T-cell (primary cell): ENCODE measurements at regions not wholly inside any gene's neighbourhood (a gene's known extent, or its start where the extent isn't known, plus 50 kb on each side); places are given as distances from the start of the nearest gene placed in this dataset.

Experiments used
- ATAC-seq, 4 experiments: fragments of 200-7000 bp in 3 of 4; fragments of 150-1000 bp in 1 of 4; cut with Tn5 transposase; replicated peaks in 1 of 4; 1 replicate in 3 of 4; 2 replicates in 1 of 4; pipeline ENCODE4 v1.10.0; 2021; ENCODE audit warnings: moderate library complexity in 3 of 4, mild to moderate bottlenecking in 2 of 4, moderate number of reproducible peaks in 1 of 4
- CTCF ChIA-PET, 2 donors: fragments of 300-600 bp; sonication (Branson Sonifier 250); formaldehyde crosslinking; loops; one replicate each; lab custom pipeline; 2022; ENCODE audit warnings: antibody characterized with exemption in 2 of 2; lab: Charles Lee
- POLR2A ChIA-PET, 2 donors: fragments of 300-600 bp; sonication (Branson Sonifier 250); formaldehyde crosslinking; loops; one replicate each; lab custom pipeline; 2022; ENCODE audit warnings: antibody characterized with exemption in 2 of 2; lab: Charles Lee
- DNase-seq, 35 experiments: peaks; one replicate each; pipeline versions ENCODE4 v3.0.0 to v3.0.0-alpha.2; 2013 to 2023
- H3K27ac ChIP-seq: one replicate; pipeline ENCODE4 v1.5.1; 2013; ENCODE audit warnings: low read length
- H3K27me3 ChIP-seq, 2 experiments: replicated peaks in 1 of 2; 1 replicate in 1 of 2; 2 replicates in 1 of 2; pipeline versions ENCODE4 v1.6.1 to v1.7.0; 2013; ENCODE audit warnings: low read length in 1 of 2, mixed read lengths in 1 of 2; ENCODE audit not compliant: control insufficient read depth in 2 of 2, insufficient read depth in 2 of 2; ENCODE audit errors: extremely low read depth in 1 of 2
- H3K36me3 ChIP-seq, 2 donors: 1 replicate in 1 of 2; 2 replicates in 1 of 2; pipeline versions ENCODE4 v1.6.1 to v1.7.0; 2013; ENCODE audit warnings: low read length in 1 of 2; ENCODE audit not compliant: control insufficient read depth in 2 of 2, insufficient read depth in 1 of 2; ENCODE audit errors: extremely low read depth in 1 of 2
- H3K4me1 ChIP-seq, 2 experiments: 1 replicate in 1 of 2; 2 replicates in 1 of 2; pipeline versions ENCODE4 v1.6.1 to v1.7.0; 2013; ENCODE audit warnings: low read length in 2 of 2, mixed read lengths in 1 of 2; ENCODE audit not compliant: insufficient read depth in 2 of 2, control insufficient read depth in 1 of 2; ENCODE audit errors: extremely low read depth in 1 of 2
- H3K4me3 ChIP-seq, 2 donors: 1 replicate in 1 of 2; 2 replicates in 1 of 2; pipeline versions ENCODE4 v1.5.1 to v1.7.0; 2013; ENCODE audit warnings: mild to moderate bottlenecking in 2 of 2, low read length in 1 of 2, moderate library complexity in 1 of 2; ENCODE audit not compliant: control insufficient read depth in 1 of 2; ENCODE audit errors: extremely low read depth in 1 of 2
- H3K9me3 ChIP-seq: 2 replicates; pipeline ENCODE4 v1.7.0; 2013
- H3K27ac Mint-ChIP-seq, 2 donors: one replicate each; pipeline ENCODE4 v1.8.0; 2020 to 2021; ENCODE audit warnings: mild to moderate bottlenecking in 2 of 2, mixed read lengths in 2 of 2
- H3K27me3 Mint-ChIP-seq, 2 donors: one replicate each; pipeline ENCODE4 v1.8.0; 2021 to 2022; ENCODE audit warnings: mixed read lengths in 2 of 2
- H3K36me3 Mint-ChIP-seq: one replicate; pipeline ENCODE4 v1.8.0; 2021; ENCODE audit warnings: mixed read lengths
- H3K4me1 Mint-ChIP-seq, 3 donors: one replicate each; pipeline ENCODE4 v1.8.0; 2020 to 2022; ENCODE audit warnings: mixed read lengths in 3 of 3, mild to moderate bottlenecking in 1 of 3
- H3K4me3 Mint-ChIP-seq, 3 donors: one replicate each; pipeline ENCODE4 v1.8.0; 2020 to 2022; ENCODE audit warnings: mild to moderate bottlenecking in 3 of 3, mixed read lengths in 3 of 3, moderate library complexity in 3 of 3
- H3K9me3 Mint-ChIP-seq, 3 donors: one replicate each; pipeline ENCODE4 v1.8.0; 2020 to 2022; ENCODE audit warnings: mixed read lengths in 3 of 3
- WGBS: methylation state at CpG from one replicate; pipeline ENCODE4 v1.1.5; 2013; ENCODE audit warnings: missing lambda C conversion rate; ENCODE audit not compliant: insufficient coverage; 5-methylcytosine and 5-hydroxymethylcytosine counted together

- whole genome bisulfite sequencing: no CpG with 5 or more reads among the region's 1 CpG
- no peaks in the 10 kb centered on the region for H3K36me3 Mint-ChIP-seq
- no peak overlapping the region for H3K4me3 Mint-ChIP-seq
- no peak for ATAC-seq
- no peak overlapping the region for H3K27ac Mint-ChIP-seq
- Histone ChIP-seq H3K4me1 (no peaks in the 10 kb centered on the region), H3K27ac (no peak overlapping the region), H3K36me3 (no peaks in the 10 kb centered on the region), H3K9me3 (no peaks in the 10 kb centered on the region), H3K27me3 (no peaks in the 10 kb centered on the region), H3K4me3 (no peak overlapping the region)
- H3K27me3 Mint-ChIP-seq: no peaks in the 10 kb centered on the region
- no peak for DNase-seq
- peaks cover 0 to 12% (median 0%) of the 10 kb centered on the region in 3 donors for H3K9me3 Mint-ChIP-seq
- ChIA-PET POLR2A (no interaction called here), CTCF (no interaction called here)
- H3K4me1 Mint-ChIP-seq: no peaks in the 10 kb centered on the region
Measured at GRCh38 chr18:44054514-44054913, 626.2 kb upstream of the SETBP1 start.

- no peaks in the 10 kb centered on the region for H3K27me3 Mint-ChIP-seq
- Histone ChIP-seq H3K4me3 (no peak overlapping the region), H3K9me3 (no peaks in the 10 kb centered on the region), H3K4me1 (no peaks in the 10 kb centered on the region), H3K27me3 (no peaks in the 10 kb centered on the region), H3K27ac (no peak overlapping the region), H3K36me3 (no peaks in the 10 kb centered on the region)
- peaks cover 0 to 10% (median 0%) of the 10 kb centered on the region in 3 donors for H3K9me3 Mint-ChIP-seq
- no peaks in the 10 kb centered on the region for H3K4me1 Mint-ChIP-seq
- no peak overlapping the region for H3K27ac Mint-ChIP-seq
- no peak for ATAC-seq
- CTCF ChIA-PET: no interaction called here
- no peak for DNase-seq
- H3K36me3 Mint-ChIP-seq: no peaks in the 10 kb centered on the region
- POLR2A ChIA-PET: no interaction called here
- WGBS: 81% methylated on average over 3 of the region's 3 CpGs
- H3K4me3 Mint-ChIP-seq: no peak overlapping the region
Measured at GRCh38 chr18:44060197-44060596, 620.5 kb upstream of the SETBP1 start.

- Mint-ChIP-seq H3K27ac (no peak overlapping the region), H3K4me3 (no peak overlapping the region), H3K36me3 (no peaks in the 10 kb centered on the region), H3K9me3 (peaks cover 0 to 8% (median 0%) of the 10 kb centered on the region in 3 donors), H3K4me1 (no peaks in the 10 kb centered on the region), H3K27me3 (no peaks in the 10 kb centered on the region)
- Histone ChIP-seq H3K4me1 (no peaks in the 10 kb centered on the region), H3K4me3 (no peak overlapping the region), H3K27ac (no peak overlapping the region), H3K9me3 (no peaks in the 10 kb centered on the region), H3K36me3 (no peaks in the 10 kb centered on the region), H3K27me3 (no peaks in the 10 kb centered on the region)
- POLR2A ChIA-PET: no interaction called here
- 38% methylated on average over 1 of the region's 7 CpGs for WGBS
- no peak for DNase-seq
- CTCF ChIA-PET: no interaction called here
- no peak for ATAC-seq
Measured at GRCh38 chr18:44061438-44061837, 619.2 kb upstream of the SETBP1 start.

DNA sequence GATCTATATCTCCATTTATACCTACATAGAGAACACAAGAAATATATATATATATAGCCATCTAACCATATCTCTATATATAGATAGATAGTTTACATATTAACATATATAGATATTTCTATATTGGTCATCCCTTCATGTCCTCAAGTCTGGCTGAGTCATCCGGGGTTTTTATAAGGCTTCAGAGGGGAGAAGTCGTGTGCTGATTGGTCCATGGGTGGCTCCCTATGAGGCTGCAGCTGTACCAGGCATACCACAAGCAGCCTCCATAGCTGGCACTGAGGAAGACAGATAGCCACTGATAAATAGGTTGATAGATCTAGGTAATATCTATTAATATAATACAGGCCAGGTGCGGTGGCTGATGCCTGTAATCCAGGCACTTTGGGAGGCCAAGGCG, 618.3 kb upstream of the SETBP1 start:
- no peak for ATAC-seq
- Mint-ChIP-seq H3K4me3 (no peak overlapping the region), H3K27me3 (no peaks in the 10 kb centered on the region), H3K9me3 (peaks cover 0 to 8% (median 0%) of the 10 kb centered on the region in 3 donors), H3K36me3 (no peaks in the 10 kb centered on the region), H3K27ac (no peak overlapping the region), H3K4me1 (no peaks in the 10 kb centered on the region)
- no peaks in the 10 kb centered on the region for H3K4me1 ChIP-seq
- no peak overlapping the region for H3K27ac ChIP-seq
- no peaks in the 10 kb centered on the region for H3K27me3 ChIP-seq
- CTCF ChIA-PET: no interaction called here
- no peaks in the 10 kb centered on the region for H3K36me3 ChIP-seq
- H3K4me3 ChIP-seq: no peak overlapping the region
- POLR2A ChIA-PET: no interaction called here
- 67% methylated on average over 1 of the region's 4 CpGs for WGBS
- DNase-seq: no peak
- H3K9me3 ChIP-seq: no peaks in the 10 kb centered on the region

GRCh38 chr18:44065206-44065605, 615.5 kb upstream of the SETBP1 start:
- ATAC-seq: no peak
- H3K4me3 Mint-ChIP-seq: no peak overlapping the region
- H3K36me3 Mint-ChIP-seq: no peaks in the 10 kb centered on the region
- no peak overlapping the region for H3K27ac Mint-ChIP-seq
- Histone ChIP-seq H3K27me3 (no peaks in the 10 kb centered on the region), H3K4me1 (no peaks in the 10 kb centered on the region), H3K9me3 (no peaks in the 10 kb centered on the region), H3K4me3 (no peak overlapping the region), H3K36me3 (no peaks in the 10 kb centered on the region), H3K27ac (no peak overlapping the region)
- POLR2A ChIA-PET: no interaction called here
- DNase-seq: no peak
- CTCF ChIA-PET: no interaction called here
- no CpG with 5 or more reads among the region's 3 CpGs for WGBS
- no peaks in the 10 kb centered on the region for H3K4me1 Mint-ChIP-seq
- peaks cover 0 to 3% (median 0%) of the 10 kb centered on the region in 3 donors for H3K9me3 Mint-ChIP-seq
- H3K27me3 Mint-ChIP-seq: no peaks in the 10 kb centered on the region

- Mint-ChIP-seq H3K4me3 (no peak overlapping the region), H3K27ac (no peak overlapping the region), H3K9me3 (peaks cover 0 to 3% (median 0%) of the 10 kb centered on the region in 3 donors), H3K27me3 (no peaks in the 10 kb centered on the region), H3K36me3 (no peaks in the 10 kb centered on the region), H3K4me1 (no peaks in the 10 kb centered on the region)
- Histone ChIP-seq H3K27me3 (no peaks in the 10 kb centered on the region), H3K27ac (no peak overlapping the region), H3K4me1 (no peaks in the 10 kb centered on the region), H3K36me3 (no peaks in the 10 kb centered on the region), H3K9me3 (no peaks in the 10 kb centered on the region), H3K4me3 (no peak overlapping the region)
- POLR2A ChIA-PET: no interaction called here
- CTCF ChIA-PET: no interaction called here
- no peak for ATAC-seq
- DNase-seq: no peak
- WGBS: no CpG with 5 or more reads among the region's 1 CpG
Measured at GRCh38 chr18:44066541-44066940, 614.1 kb upstream of the SETBP1 start.

DNA sequence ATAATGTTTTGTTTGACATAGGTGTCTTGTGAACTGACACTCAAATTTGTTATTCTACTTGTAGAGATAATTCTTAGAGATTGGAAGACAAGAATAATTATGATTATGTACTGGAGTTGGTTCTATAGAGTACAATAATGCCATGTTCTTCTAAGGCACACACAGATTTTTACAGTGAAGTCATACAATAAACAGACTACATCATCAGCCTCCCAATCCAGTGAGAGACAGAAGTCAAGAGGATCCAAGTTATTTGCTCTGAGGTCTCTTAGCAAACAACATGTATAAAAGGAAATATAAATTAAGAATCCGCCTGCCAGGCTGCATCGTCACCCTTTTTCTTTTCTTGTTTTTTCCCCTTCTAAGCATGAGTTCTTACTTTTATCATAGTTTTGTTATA, 613.5 kb upstream of the SETBP1 start:
- Mint-ChIP-seq H3K9me3 (peaks cover 0 to 3% (median 0%) of the 10 kb centered on the region in 3 donors), H3K36me3 (no peaks in the 10 kb centered on the region), H3K4me1 (no peaks in the 10 kb centered on the region), H3K27ac (no peak overlapping the region), H3K27me3 (no peaks in the 10 kb centered on the region), H3K4me3 (no peak overlapping the region)
- Histone ChIP-seq H3K4me3 (no peak overlapping the region), H3K27me3 (no peaks in the 10 kb centered on the region), H3K36me3 (no peaks in the 10 kb centered on the region), H3K27ac (no peak overlapping the region), H3K4me1 (no peaks in the 10 kb centered on the region), H3K9me3 (no peaks in the 10 kb centered on the region)
- no CpG with 5 or more reads among the region's 2 CpGs for WGBS
- DNase-seq (no peak), ATAC-seq (no peak)
- ChIA-PET POLR2A (no interaction called here), CTCF (no interaction called here)
